GM19372 (cell line): ENCODE measurements at regions not wholly inside any gene's neighbourhood (a gene's known extent, or its start where the extent isn't known, plus 50 kb on each side); places are given as distances from the start of the nearest gene placed in this dataset.

Experiments
- ATAC-seq: cut with Tn5 transposase; IDR thresholded peaks from one replicate; pipeline ENCODE4 v1.9.1; 2021; ENCODE audit warnings: mild to moderate bottlenecking, low read depth, moderate library complexity; ENCODE audit not compliant: unreplicated experiment

- ATAC-seq, result no peak
These were observed 218.1 kb downstream of the PTEN start for GRCh38 chr10:88081457-88082054.

- peak; percentile 12 for ATAC-seq
These were observed 219.0 kb downstream of the PTEN start for GRCh38 chr10:88082391-88082790.

GRCh38 chr10:88082806-88083596 is 219.6 kb downstream of the PTEN start:
- peak; percentile 65 for ATAC-seq

- ATAC-seq, result no peak
These were observed 220.2 kb downstream of the PTEN start for GRCh38 chr10:88083597-88083989.

GRCh38 chr10:88086187-88086960 is 222.9 kb downstream of the PTEN start:
- no peak for ATAC-seq

GRCh38 chr10:88088441-88089340 is 225.3 kb downstream of the PTEN start:
- ATAC-seq, result no peak

- ATAC-seq, result no peak
These were observed 226.1 kb downstream of the PTEN start for GRCh38 chr10:88089498-88089897.

GRCh38 chr10:88090568-88091214 is 227.3 kb downstream of the PTEN start:
- no peak for ATAC-seq

GRCh38 chr10:88091490-88092061 is 228.2 kb downstream of the PTEN start:
- peak; percentile 79 for ATAC-seq

- no peak for ATAC-seq
These were observed 228.8 kb downstream of the PTEN start for GRCh38 chr10:88092265-88092664.

GRCh38 chr10:88092973-88093372 is 229.5 kb downstream of the PTEN start:
- no peak for ATAC-seq

- ATAC-seq, result no peak
These were observed 231.4 kb downstream of the PTEN start for GRCh38 chr10:88094795-88095194.

- ATAC-seq, result no peak
These were observed 231.8 kb downstream of the PTEN start for GRCh38 chr10:88095223-88095721.

GRCh38 chr10:88095778-88096431 is 232.5 kb downstream of the PTEN start:
- no peak for ATAC-seq

- ATAC-seq, result no peak
These were observed 233.7 kb downstream of the PTEN start for GRCh38 chr10:88097092-88097516.

GRCh38 chr10:88097536-88097935 is 234.1 kb downstream of the PTEN start:
- ATAC-seq, result no peak

GRCh38 chr10:88100281-88100680 is 236.9 kb downstream of the PTEN start:
- no peak for ATAC-seq

GRCh38 chr10:88101666-88102065 is 238.2 kb downstream of the PTEN start:
- no peak for ATAC-seq

GRCh38 chr10:88103576-88103975 is 240.2 kb downstream of the PTEN start:
- no peak for ATAC-seq
